ENCODE measurements at regions not wholly inside any gene's neighbourhood (a gene's known extent, or its start where the extent isn't known, plus 50 kb on each side); places are given as distances from the start of the nearest gene placed in this dataset.

GRCh38 chr10:78177491-78178185 lies 144.0 kb downstream of the RPS24 start:
- no peak for TF ChIP-seq CTCF (IDR thresholded peaks at IDR 0.05)
- TF ChIP-seq EZH2 (IDR thresholded peaks at IDR 0.05; ENCODE audit: borderline replicate concordance, insufficient read depth, low read depth, low read length, poor library complexity, severe bottlenecking): no peak
